ENCODE measurements at regions not wholly inside any gene's neighbourhood (a gene's known extent, or its start where the extent isn't known, plus 50 kb on each side); places are given as distances from the start of the nearest gene placed in this dataset.
A peak's percentile ranks its signal among the peaks of the same experiment; 100 is the strongest.

- TF ChIP-seq POLR2AphosphoS5 (IDR thresholded peaks at IDR 0.05) (peak; percentile 39), CTCF (IDR thresholded peaks at IDR 0.05) (no peak)
- Histone ChIP-seq H3K27me3 (no peaks in the 10 kb centered on the region), H3K9me3 (no peaks in the 10 kb centered on the region), H3K4me3 (no peak overlapping the region), H3K4me1 (peaks cover 0 to 14% (median 0%) of the 10 kb centered on the region in 3 donors), H3K27ac (peak overlapping the region in 3 of 4 donors; percentile 38 to 63 (median 52)), H3K36me3 (no peaks in the 10 kb centered on the region)
- ATAC-seq: peak; percentile 51
- whole genome bisulfite sequencing, 2 donors (ENCODE audit: low coverage in 1 of 2): 45% methylated on average over 3 of the region's 3 CpGs; no CpG with 5 or more reads in 1 of the 2 donors
Observed at GRCh38 chr4:159023741-159024140, 79.1 kb upstream of the RAPGEF2 start.

- WGBS, 2 donors (ENCODE audit: low coverage in 1 of 2): 51 to 70% methylated on average over 5 of the region's 5 CpGs
- no peak for ATAC-seq
- Histone ChIP-seq H3K4me3 (no peak overlapping the region), H3K36me3 (no peaks in the 10 kb centered on the region), H3K27ac (no peak overlapping the region), H3K4me1 (peaks cover 0 to 14% (median 0%) of the 10 kb centered on the region in 3 donors), H3K9me3 (no peaks in the 10 kb centered on the region), H3K27me3 (no peaks in the 10 kb centered on the region)
- no peak for TF ChIP-seq EP300 (IDR thresholded peaks at IDR 0.05)
- TF ChIP-seq CTCF (IDR thresholded peaks at IDR 0.05): no peak
- no peak for TF ChIP-seq POLR2A (IDR thresholded peaks at IDR 0.05)
- TF ChIP-seq POLR2AphosphoS5 (IDR thresholded peaks at IDR 0.05): no peak
Observed at GRCh38 chr4:159024266-159024665, 78.6 kb upstream of the RAPGEF2 start.

GRCh38 chr4:159024828-159025227, 78.1 kb upstream of the RAPGEF2 start:
- Histone ChIP-seq H3K27me3 (no peaks in the 10 kb centered on the region), H3K4me1 (peaks cover 0 to 14% (median 0%) of the 10 kb centered on the region in 3 donors), H3K27ac (no peak overlapping the region), H3K4me3 (no peak overlapping the region), H3K36me3 (no peaks in the 10 kb centered on the region), H3K9me3 (no peaks in the 10 kb centered on the region)
- TF ChIP-seq CTCF (IDR thresholded peaks at IDR 0.05) (no peak), EP300 (IDR thresholded peaks at IDR 0.05) (no peak), POLR2AphosphoS5 (IDR thresholded peaks at IDR 0.05) (no peak), POLR2A (IDR thresholded peaks at IDR 0.05) (no peak)
- WGBS, 2 donors (ENCODE audit: low coverage in 1 of 2): 94% methylated on average over 3 of the region's 3 CpGs; no CpG with 5 or more reads in 1 of the 2 donors
- no peak for ATAC-seq

- Histone ChIP-seq H3K4me3 (no peak overlapping the region), H3K9me3 (no peaks in the 10 kb centered on the region), H3K36me3 (no peaks in the 10 kb centered on the region), H3K4me1 (peaks cover 0 to 14% (median 0%) of the 10 kb centered on the region in 3 donors), H3K27ac (no peak overlapping the region), H3K27me3 (no peaks in the 10 kb centered on the region)
- ATAC-seq: no peak
- TF ChIP-seq POLR2A (IDR thresholded peaks at IDR 0.05) (no peak), EP300 (IDR thresholded peaks at IDR 0.05) (no peak), CTCF (IDR thresholded peaks at IDR 0.05) (no peak), POLR2AphosphoS5 (IDR thresholded peaks at IDR 0.05) (no peak)
Observed at GRCh38 chr4:159026329-159026728, 76.5 kb upstream of the RAPGEF2 start.

- ATAC-seq: no peak
- Histone ChIP-seq H3K27me3 (no peaks in the 10 kb centered on the region), H3K9me3 (no peaks in the 10 kb centered on the region), H3K27ac (no peak overlapping the region), H3K4me3 (no peak overlapping the region), H3K36me3 (no peaks in the 10 kb centered on the region), H3K4me1 (peaks cover 0 to 14% (median 0%) of the 10 kb centered on the region in 3 donors)
- WGBS, 2 donors (ENCODE audit: low coverage in 1 of 2): 51 to 75% methylated on average over 2 of the region's 2 CpGs
- TF ChIP-seq EP300 (IDR thresholded peaks at IDR 0.05): no peak
- TF ChIP-seq POLR2A (IDR thresholded peaks at IDR 0.05): no peak
- TF ChIP-seq CTCF (IDR thresholded peaks at IDR 0.05): no peak
- TF ChIP-seq POLR2AphosphoS5 (IDR thresholded peaks at IDR 0.05): no peak
Observed at GRCh38 chr4:159027535-159027934, 75.3 kb upstream of the RAPGEF2 start.

Measured in gastroesophageal sphincter (tissue), 4 donors.